ENCODE measurements at regions not wholly inside any gene's neighbourhood (a gene's known extent, or its start where the extent isn't known, plus 50 kb on each side); places are given as distances from the start of the nearest gene placed in this dataset.

DNA sequence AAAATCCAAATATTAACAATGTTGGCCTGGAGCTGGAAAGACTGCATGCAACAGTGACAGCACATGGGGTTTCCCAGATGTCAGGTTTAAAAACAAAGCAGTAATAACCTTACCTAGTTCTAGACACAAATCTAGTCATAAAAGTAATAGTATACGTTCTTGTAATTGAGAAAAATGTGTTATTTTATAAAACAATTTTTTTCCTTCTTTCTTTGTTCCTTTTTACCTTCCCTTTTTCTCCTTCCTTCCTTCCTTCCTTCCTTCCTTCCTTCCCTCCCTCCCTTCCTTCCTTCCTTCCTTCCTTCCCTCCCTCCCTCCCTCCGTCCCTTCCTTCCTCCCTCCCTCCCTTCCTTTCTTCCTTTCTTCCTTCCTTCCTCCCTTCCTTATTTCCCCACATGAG is 242.7 kb upstream of the PDE10A start:
- Histone ChIP-seq H3K27me3 (ENCODE audit: low read depth, low read length) (no peaks in the 10 kb centered on the region), H2AFZ (ENCODE audit: low read depth, low read length) (no peak overlapping the region), H3K4me3 (ENCODE audit: low read length) (no peak overlapping the region), H3K4me2 (ENCODE audit: low read length) (no peak overlapping the region), H3K79me2 (ENCODE audit: low read length) (no peaks in the 10 kb centered on the region), H3K27ac (ENCODE audit: low read length) (no peak overlapping the region), H3K4me1 (ENCODE audit: low read length) (no peaks in the 10 kb centered on the region), H3K9me3 (ENCODE audit: insufficient read depth, low read length) (no peaks in the 10 kb centered on the region), H3K36me3 (replicated peaks; ENCODE audit: low read depth, low read length) (no peaks in the 10 kb centered on the region), H4K20me1 (ENCODE audit: insufficient read depth, low read length) (no peaks in the 10 kb centered on the region), H3K9ac (ENCODE audit: low read length) (no peak overlapping the region)
- TF ChIP-seq CTCF (IDR thresholded peaks at IDR 0.05; ENCODE audit: low read depth, low read length), result no peak
- no peak for TF ChIP-seq EZH2phosphoT487 (IDR thresholded peaks at IDR 0.05; ENCODE audit: low read depth)

DNA sequence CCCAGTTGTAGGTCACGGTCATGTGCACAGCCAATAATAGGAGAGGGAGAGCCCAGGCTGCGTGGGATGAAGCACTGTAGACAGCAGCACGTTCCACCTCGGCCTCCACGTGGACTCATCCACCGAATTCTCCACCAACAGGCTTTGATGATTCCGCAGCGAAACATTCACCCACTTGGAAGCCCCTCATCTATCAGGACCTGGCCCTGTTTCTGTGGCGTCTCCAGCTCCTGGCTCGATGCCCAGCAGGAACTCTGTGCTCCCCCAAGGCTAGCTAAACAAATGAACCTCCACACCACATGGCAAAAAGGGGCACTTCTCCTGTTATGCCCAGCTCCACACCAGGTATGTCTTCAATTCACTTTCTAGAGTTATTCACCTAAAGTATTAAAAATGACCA is 237.9 kb upstream of the PDE10A start:
- no peaks in the 10 kb centered on the region for H3K4me1 ChIP-seq (ENCODE audit: low read length)
- no peaks in the 10 kb centered on the region for H3K9me3 ChIP-seq (ENCODE audit: insufficient read depth, low read length)
- no peaks in the 10 kb centered on the region for H3K27me3 ChIP-seq (ENCODE audit: low read depth, low read length)
- H3K4me2 ChIP-seq (ENCODE audit: low read length), result no peak overlapping the region
- no peak overlapping the region for H3K27ac ChIP-seq (ENCODE audit: low read length)
- no peak for TF ChIP-seq EZH2phosphoT487 (IDR thresholded peaks at IDR 0.05; ENCODE audit: low read depth)
- TF ChIP-seq CTCF (IDR thresholded peaks at IDR 0.05; ENCODE audit: low read depth, low read length), result no peak
- H3K36me3 ChIP-seq (replicated peaks; ENCODE audit: low read depth, low read length), result no peaks in the 10 kb centered on the region
- no peaks in the 10 kb centered on the region for H4K20me1 ChIP-seq (ENCODE audit: insufficient read depth, low read length)
- no peak overlapping the region for H3K4me3 ChIP-seq (ENCODE audit: low read length)
- no peak overlapping the region for H2AFZ ChIP-seq (ENCODE audit: low read depth, low read length)
- H3K9ac ChIP-seq (ENCODE audit: low read length), result no peak overlapping the region
- no peaks in the 10 kb centered on the region for H3K79me2 ChIP-seq (ENCODE audit: low read length)

GRCh38 chr6:165899611-165900010 is 236.6 kb upstream of the PDE10A start:
- TF ChIP-seq EZH2phosphoT487 (IDR thresholded peaks at IDR 0.05; ENCODE audit: low read depth) (no peak), CTCF (IDR thresholded peaks at IDR 0.05; ENCODE audit: low read depth, low read length) (no peak)
- H3K4me3 ChIP-seq (ENCODE audit: low read length), result no peak overlapping the region
- H3K79me2 ChIP-seq (ENCODE audit: low read length), result no peaks in the 10 kb centered on the region
- no peaks in the 10 kb centered on the region for H3K4me1 ChIP-seq (ENCODE audit: low read length)
- no peaks in the 10 kb centered on the region for H3K36me3 ChIP-seq (replicated peaks; ENCODE audit: low read depth, low read length)
- H3K9me3 ChIP-seq (ENCODE audit: insufficient read depth, low read length), result no peaks in the 10 kb centered on the region
- no peaks in the 10 kb centered on the region for H3K27me3 ChIP-seq (ENCODE audit: low read depth, low read length)
- H3K4me2 ChIP-seq (ENCODE audit: low read length), result no peak overlapping the region
- no peaks in the 10 kb centered on the region for H4K20me1 ChIP-seq (ENCODE audit: insufficient read depth, low read length)
- no peak overlapping the region for H2AFZ ChIP-seq (ENCODE audit: low read depth, low read length)
- H3K27ac ChIP-seq (ENCODE audit: low read length), result no peak overlapping the region
- H3K9ac ChIP-seq (ENCODE audit: low read length), result no peak overlapping the region

DNA sequence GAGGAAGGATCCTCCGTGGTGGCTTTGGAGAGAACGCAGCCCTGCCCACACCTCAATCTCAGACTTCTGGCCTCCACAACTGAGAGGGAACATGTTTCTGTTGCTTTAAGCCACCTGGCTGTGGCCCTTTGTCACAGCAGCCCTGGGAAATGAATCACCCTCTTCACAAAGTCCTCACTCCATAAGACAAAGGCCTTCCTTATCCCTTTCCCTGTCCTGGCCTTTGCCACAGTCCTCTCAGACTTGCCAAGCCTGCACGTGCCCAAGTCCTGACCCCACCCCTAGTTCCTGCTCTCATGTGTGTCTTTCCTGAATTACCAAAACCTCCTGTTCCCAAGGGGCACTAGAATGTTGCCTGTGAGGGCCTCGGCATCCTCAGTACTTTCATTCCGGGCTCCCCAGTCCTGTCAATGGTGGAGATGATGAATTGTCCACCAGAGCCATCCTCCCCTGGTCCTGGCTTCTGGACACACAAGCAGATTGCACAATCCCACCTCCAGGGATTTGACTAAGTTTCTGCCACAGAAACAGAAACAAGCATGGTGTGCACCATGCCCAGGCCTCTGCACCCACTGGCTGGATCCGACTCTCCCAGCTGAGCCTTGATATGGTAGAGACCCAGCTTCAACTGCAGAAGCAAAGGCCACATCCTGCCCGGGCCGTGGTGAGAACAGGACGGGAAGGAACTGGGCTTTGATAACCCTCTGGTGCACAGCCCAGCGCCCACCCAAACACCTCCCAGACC is 232.6 kb upstream of the PDE10A start:
- TF ChIP-seq EZH2phosphoT487 (IDR thresholded peaks at IDR 0.05; ENCODE audit: low read depth) (no peak), CTCF (IDR thresholded peaks at IDR 0.05; ENCODE audit: low read depth, low read length) (no peak)
- Histone ChIP-seq H4K20me1 (ENCODE audit: insufficient read depth, low read length) (no peaks in the 10 kb centered on the region), H3K79me2 (ENCODE audit: low read length) (no peaks in the 10 kb centered on the region), H3K27ac (ENCODE audit: low read length) (no peak overlapping the region), H2AFZ (ENCODE audit: low read depth, low read length) (no peak overlapping the region), H3K27me3 (ENCODE audit: low read depth, low read length) (no peaks in the 10 kb centered on the region), H3K36me3 (replicated peaks; ENCODE audit: low read depth, low read length) (no peaks in the 10 kb centered on the region), H3K4me3 (ENCODE audit: low read length) (no peak overlapping the region), H3K4me2 (ENCODE audit: low read length) (no peak overlapping the region), H3K4me1 (ENCODE audit: low read length) (no peaks in the 10 kb centered on the region), H3K9me3 (ENCODE audit: insufficient read depth, low read length) (no peaks in the 10 kb centered on the region), H3K9ac (ENCODE audit: low read length) (no peak overlapping the region)

Measured in OCI-LY3 (cell line).